GM12864 (cell line): ENCODE measurements at regions not wholly inside any gene's neighbourhood (a gene's known extent, or its start where the extent isn't known, plus 50 kb on each side); places are given as distances from the start of the nearest gene placed in this dataset.

Experiments used
- DNase-seq: peaks from one replicate; pipeline ENCODE4 v3.0.0-alpha.2; 2011; ENCODE audit warnings: low read depth
- H3K4me3 ChIP-seq: 2 replicates; pipeline ENCODE4 v1.5.1; 2011; ENCODE audit warnings: mild to moderate bottlenecking, low read depth, low read length, control low read depth
- TF ChIP-seq, protein P1 (sequence below): IDR thresholded peaks from 2 replicates; pipeline ENCODE4 v1.5.1; 2011; ENCODE audit warnings: low read depth, mild to moderate bottlenecking, moderate library complexity, low read length, control low read depth, inconsistent platforms; ENCODE audit errors: missing control alignments

- TF ChIP-seq, protein P1, sequence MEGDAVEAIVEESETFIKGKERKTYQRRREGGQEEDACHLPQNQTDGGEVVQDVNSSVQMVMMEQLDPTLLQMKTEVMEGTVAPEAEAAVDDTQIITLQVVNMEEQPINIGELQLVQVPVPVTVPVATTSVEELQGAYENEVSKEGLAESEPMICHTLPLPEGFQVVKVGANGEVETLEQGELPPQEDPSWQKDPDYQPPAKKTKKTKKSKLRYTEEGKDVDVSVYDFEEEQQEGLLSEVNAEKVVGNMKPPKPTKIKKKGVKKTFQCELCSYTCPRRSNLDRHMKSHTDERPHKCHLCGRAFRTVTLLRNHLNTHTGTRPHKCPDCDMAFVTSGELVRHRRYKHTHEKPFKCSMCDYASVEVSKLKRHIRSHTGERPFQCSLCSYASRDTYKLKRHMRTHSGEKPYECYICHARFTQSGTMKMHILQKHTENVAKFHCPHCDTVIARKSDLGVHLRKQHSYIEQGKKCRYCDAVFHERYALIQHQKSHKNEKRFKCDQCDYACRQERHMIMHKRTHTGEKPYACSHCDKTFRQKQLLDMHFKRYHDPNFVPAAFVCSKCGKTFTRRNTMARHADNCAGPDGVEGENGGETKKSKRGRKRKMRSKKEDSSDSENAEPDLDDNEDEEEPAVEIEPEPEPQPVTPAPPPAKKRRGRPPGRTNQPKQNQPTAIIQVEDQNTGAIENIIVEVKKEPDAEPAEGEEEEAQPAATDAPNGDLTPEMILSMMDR: no peak
- DNase-seq: no peak
- H3K4me3 ChIP-seq: no peak overlapping the region
Observed at GRCh38 chr6:137545073-137545472, 50.9 kb upstream of the OLIG3 start.

GRCh38 chr6:137547186-137547585 is 53.0 kb upstream of the OLIG3 start:
- H3K4me3 ChIP-seq: no peak overlapping the region
- DNase-seq: no peak
- TF ChIP-seq, protein P1: no peak

GRCh38 chr6:137547601-137548000 is 53.4 kb upstream of the OLIG3 start:
- no peak for DNase-seq
- H3K4me3 ChIP-seq: no peak overlapping the region
- TF ChIP-seq, protein P1: no peak

- H3K4me3 ChIP-seq: no peak overlapping the region
- DNase-seq: no peak
- TF ChIP-seq, protein P1: no peak
Observed at GRCh38 chr6:137549106-137549505, 54.9 kb upstream of the OLIG3 start.

DNA sequence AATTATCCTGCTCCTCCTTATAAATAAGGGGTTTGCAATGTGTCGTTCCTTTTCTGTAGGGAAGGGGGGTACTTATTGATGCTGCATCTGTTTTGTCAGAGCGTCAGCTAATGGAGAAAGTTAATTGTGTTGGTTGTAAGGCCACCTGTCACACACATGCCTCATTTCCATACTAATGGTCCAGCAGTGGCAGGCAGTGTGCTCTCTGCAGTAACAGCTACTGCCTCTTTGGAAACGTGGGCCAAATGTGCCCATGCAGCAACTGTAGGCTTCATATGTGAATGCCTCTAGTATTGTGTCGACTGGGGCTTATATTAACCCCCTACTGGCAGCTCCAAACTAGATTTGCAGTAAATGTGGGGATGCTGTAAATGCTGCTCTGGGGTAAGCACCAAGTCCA is 56.3 kb upstream of the OLIG3 start:
- TF ChIP-seq, protein P1: no peak
- no peak for DNase-seq
- H3K4me3 ChIP-seq: no peak overlapping the region

DNA sequence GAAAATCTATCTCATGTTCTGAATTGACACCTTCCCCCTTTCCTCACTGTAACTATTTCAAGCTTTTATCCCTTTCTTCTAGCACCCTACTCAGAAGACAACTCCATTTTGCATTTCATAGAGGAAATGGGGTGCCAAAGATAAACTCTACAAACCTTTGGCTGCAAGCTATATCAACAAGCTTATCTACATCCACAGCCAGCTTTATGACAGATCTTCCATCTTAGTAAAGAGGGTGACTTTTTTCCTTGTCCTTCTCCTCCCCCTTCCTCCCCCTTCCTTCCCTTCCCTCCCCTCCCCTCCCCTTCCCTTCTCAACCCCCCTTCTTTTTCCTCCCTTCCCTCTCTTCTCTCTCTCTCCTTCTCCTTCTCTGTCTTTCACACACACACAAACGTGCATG is 58.0 kb upstream of the OLIG3 start:
- DNase-seq: no peak
- H3K4me3 ChIP-seq: no peak overlapping the region
- TF ChIP-seq, protein P1: no peak

DNA sequence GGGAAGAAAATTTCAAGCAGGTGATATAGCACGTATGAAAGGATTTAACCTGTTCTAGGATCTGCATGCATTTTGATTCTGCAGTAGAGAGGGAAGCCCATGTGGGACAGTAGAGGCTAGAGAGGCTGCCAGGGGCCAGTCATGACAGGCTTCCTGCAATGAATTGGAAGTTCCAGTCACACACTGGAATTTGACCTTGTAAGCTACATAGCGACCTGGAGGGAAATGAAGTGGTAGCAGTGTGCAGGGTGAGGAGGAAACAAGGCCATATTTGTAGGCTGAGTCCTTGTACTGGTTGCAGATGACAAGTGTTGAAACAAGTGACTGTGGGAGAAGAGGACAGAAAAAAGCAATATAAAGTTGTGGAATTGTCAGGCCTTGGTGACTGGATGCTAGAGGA is 58.6 kb upstream of the OLIG3 start:
- DNase-seq: no peak
- H3K4me3 ChIP-seq: no peak overlapping the region
- TF ChIP-seq, protein P1: no peak
